H9 (cell line): ENCODE measurements at regions not wholly inside any gene's neighbourhood (a gene's known extent, or its start where the extent isn't known, plus 50 kb on each side); places are given as distances from the start of the nearest gene placed in this dataset.
"Not testable (repeated sequence)": the region's sequence is repeated elsewhere in the genome, so short reads cannot be mapped to it uniquely, and the experiment has no call there.

Experiments
- DNase-seq: peaks from one replicate; pipeline ENCODE4 v3.0.0-alpha.2; 2017
- H2AFZ ChIP-seq: one replicate; pipeline ENCODE4 v1.6.1; 2013; ENCODE audit warnings: mild to moderate bottlenecking, low read length, control low read depth, moderate library complexity
- H2AK5ac ChIP-seq: 2 replicates; pipeline ENCODE4 v1.6.1; 2013; ENCODE audit warnings: low read length, control low read depth, mixed read lengths; ENCODE audit not compliant: insufficient read length
- H2BK120ac ChIP-seq: one replicate; pipeline ENCODE4 v1.6.1; 2013; ENCODE audit warnings: low read depth, mild to moderate bottlenecking, low read length, control low read depth, inconsistent platforms; ENCODE audit not compliant: poor library complexity, severe bottlenecking
- H2BK12ac ChIP-seq: 2 replicates; pipeline ENCODE4 v1.6.1; 2013; ENCODE audit warnings: low read length, control low read depth, mixed read lengths, low read depth; ENCODE audit not compliant: insufficient read length
- H2BK15ac ChIP-seq: 2 replicates; pipeline ENCODE4 v1.6.1; 2013; ENCODE audit warnings: low read depth, low read length, control low read depth
- H2BK20ac ChIP-seq: one replicate; pipeline ENCODE4 v1.6.1; 2013; ENCODE audit warnings: low read depth, mild to moderate bottlenecking, low read length, control low read depth, inconsistent platforms; ENCODE audit not compliant: poor library complexity, severe bottlenecking
- H2BK5ac ChIP-seq: 2 replicates; pipeline ENCODE4 v1.6.1; 2013; ENCODE audit warnings: low read length, control low read depth, mixed read lengths; ENCODE audit not compliant: insufficient read length
- H3K14ac ChIP-seq: 2 replicates; pipeline ENCODE4 v1.6.1; 2013; ENCODE audit warnings: low read length, control low read depth; ENCODE audit not compliant: insufficient read depth
- H3K18ac ChIP-seq: 2 replicates; pipeline ENCODE4 v1.6.1; 2013; ENCODE audit warnings: low read depth, mild to moderate bottlenecking, mixed read lengths, low read length, control low read depth; ENCODE audit not compliant: insufficient read length
- H3K23ac ChIP-seq: 2 replicates; pipeline ENCODE4 v1.6.1; 2013; ENCODE audit warnings: low read length, control low read depth, mixed read lengths, low read depth; ENCODE audit not compliant: insufficient read length
- H3K23me2 ChIP-seq: 2 replicates; pipeline ENCODE4 v1.6.1; 2013; ENCODE audit warnings: low read depth, mild to moderate bottlenecking, mixed read lengths, low read length, control low read depth; ENCODE audit not compliant: insufficient read length, poor library complexity, severe bottlenecking
- H3K27ac ChIP-seq: 2 replicates; pipeline ENCODE4 v1.5.1; 2013; ENCODE audit warnings: low read length, control low read depth, mixed read lengths, low read depth; ENCODE audit not compliant: insufficient read length
- H3K27me3 ChIP-seq: 2 replicates; pipeline ENCODE4 v1.6.1; 2013; ENCODE audit warnings: low read length, control low read depth, inconsistent platforms; ENCODE audit not compliant: insufficient read depth
- H3K4ac ChIP-seq: 2 replicates; pipeline ENCODE4 v1.6.1; 2013; ENCODE audit warnings: low read depth, mild to moderate bottlenecking, control low read depth, inconsistent platforms, low read length, moderate library complexity
- H3K4me1 ChIP-seq: 2 replicates; pipeline ENCODE4 v1.6.1; 2013; ENCODE audit warnings: low read length, control low read depth, inconsistent platforms; ENCODE audit not compliant: insufficient read depth
- H3K4me2 ChIP-seq: 2 replicates; pipeline ENCODE4 v1.6.1; 2013; ENCODE audit warnings: low read length, control low read depth, mixed read lengths; ENCODE audit not compliant: insufficient read length, insufficient read depth
- H3K56ac ChIP-seq: 2 replicates; pipeline ENCODE4 v1.6.1; 2013; ENCODE audit warnings: low read depth, mild to moderate bottlenecking, mixed read lengths, low read length, control low read depth; ENCODE audit not compliant: insufficient read length
- H3K79me1 ChIP-seq: 2 replicates; pipeline ENCODE4 v1.6.1; 2013; ENCODE audit warnings: low read depth, mild to moderate bottlenecking, moderate library complexity, low read length, control low read depth, inconsistent platforms; ENCODE audit not compliant: insufficient read depth, poor library complexity, severe bottlenecking
- H3K79me2 ChIP-seq: 2 replicates; pipeline ENCODE4 v1.6.1; 2013; ENCODE audit warnings: low read length, control low read depth, inconsistent platforms; ENCODE audit not compliant: insufficient read depth
- H3K9ac ChIP-seq: 2 replicates; pipeline ENCODE4 v1.6.1; 2013; ENCODE audit warnings: low read length, control low read depth, mixed read lengths; ENCODE audit not compliant: insufficient read length; ENCODE audit errors: extremely low read depth
- H3K9me3 ChIP-seq: one replicate; pipeline ENCODE4 v1.6.1; 2013; ENCODE audit warnings: low read depth, low read length, inconsistent platforms; ENCODE audit not compliant: control insufficient read depth
- H3T11ph ChIP-seq: one replicate; pipeline ENCODE4 v1.6.1; 2013; ENCODE audit warnings: mild to moderate bottlenecking, low read length, control low read depth, inconsistent platforms
- H4K20me1 ChIP-seq: one replicate; pipeline ENCODE4 v1.6.1; 2013; ENCODE audit not compliant: control insufficient read depth, insufficient read length, insufficient read depth
- H4K5ac ChIP-seq: 2 replicates; pipeline ENCODE4 v1.6.1; 2013; ENCODE audit warnings: low read depth, mild to moderate bottlenecking, mixed read lengths, low read length, control low read depth; ENCODE audit not compliant: insufficient read length
- H4K8ac ChIP-seq: replicated peaks from 2 replicates; pipeline ENCODE4 v1.6.1; 2013; ENCODE audit warnings: low read length, control low read depth, mixed read lengths, low read depth; ENCODE audit not compliant: insufficient read length
- H4K91ac ChIP-seq: 2 replicates; pipeline ENCODE4 v1.6.1; 2013; ENCODE audit warnings: low read depth, mild to moderate bottlenecking, moderate library complexity, mixed read lengths, low read length, control low read depth; ENCODE audit not compliant: insufficient read length
- H3K27ac Mint-ChIP-seq, 3 experiments: 2 replicates in 2 of 3; 3 replicates in 1 of 3; pipeline ENCODE4 v1.8.0; 2020 to 2021; ENCODE audit warnings: mixed read lengths in 3 of 3, mild to moderate bottlenecking in 1 of 3, moderate library complexity in 1 of 3
- H3K27me3 Mint-ChIP-seq: 2 replicates; pipeline ENCODE4 v1.8.0; 2021; ENCODE audit warnings: low read depth, mild to moderate bottlenecking, moderate library complexity, mixed read lengths
- H3K36me3 Mint-ChIP-seq, 3 experiments: 2 replicates in 2 of 3; 3 replicates in 1 of 3; pipeline ENCODE4 v1.8.0; 2020 to 2021; ENCODE audit warnings: low read depth in 3 of 3, mixed read lengths in 3 of 3; ENCODE audit not compliant: insufficient read depth in 1 of 3
- H3K4me1 Mint-ChIP-seq, 2 experiments: 2 replicates each; pipeline ENCODE4 v1.8.0; 2020; ENCODE audit warnings: mixed read lengths in 2 of 2
- H3K4me3 Mint-ChIP-seq, 2 experiments: 2 replicates in 1 of 2; 3 replicates in 1 of 2; pipeline ENCODE4 v1.8.0; 2020 to 2021; ENCODE audit warnings: mild to moderate bottlenecking in 2 of 2, mixed read lengths in 2 of 2, moderate library complexity in 1 of 2
- H3K9me3 Mint-ChIP-seq, 2 experiments: 2 replicates in 1 of 2; 3 replicates in 1 of 2; pipeline ENCODE4 v1.8.0; 2020; ENCODE audit warnings: mild to moderate bottlenecking in 2 of 2, mixed read lengths in 2 of 2, moderate library complexity in 1 of 2
- WGBS: extraction: QIAGEN DNeasy Blood & Tissue Kit; methylation state at CpG from one replicate; pipeline ENCODE4 v1.1.7; 2013; ENCODE audit warnings: missing lambda C conversion rate, low lambda C conversion rate, mixed read lengths; ENCODE audit not compliant: insufficient read length; ENCODE audit errors: extremely low coverage; 5-methylcytosine and 5-hydroxymethylcytosine counted together
- TF ChIP-seq, protein P1 (sequence below): fragments of 200-600 bp; sonication (generic); conservative IDR thresholded peaks from 3 replicates; pipeline ENCODE4 v1.8.0; 2021; ENCODE audit warnings: antibody characterized with exemption, mild to moderate bottlenecking

DNA sequence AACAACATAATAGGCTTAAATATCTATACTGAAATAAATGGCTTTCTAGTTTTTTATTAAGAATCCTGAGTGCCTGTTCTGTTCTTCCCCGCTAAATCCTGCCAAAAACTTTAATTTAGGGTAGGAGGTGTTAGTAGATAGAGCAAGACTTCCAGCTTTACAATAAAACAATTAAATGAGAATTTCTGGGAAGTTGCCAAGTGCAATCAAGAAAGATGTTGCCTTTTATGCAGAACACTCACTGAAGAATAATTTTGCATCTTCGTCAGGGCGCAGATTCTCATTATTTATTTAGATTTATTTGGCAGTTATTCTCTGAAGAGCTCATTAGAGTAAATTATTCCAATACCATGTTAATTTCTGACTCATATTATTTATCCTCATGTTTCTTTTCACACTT is 103.2 kb upstream of the GPR141 start:
- Histone ChIP-seq H3K27ac (no peak overlapping the region), H3K79me1 (no peaks in the 10 kb centered on the region), H2BK20ac (no peak overlapping the region), H3K4me2 (no peak overlapping the region), H4K91ac (no peak overlapping the region), H2BK15ac (no peak overlapping the region), H3K4me1 (no peaks in the 10 kb centered on the region), H2BK12ac (no peak overlapping the region), H2AK5ac (no peak overlapping the region), H2BK5ac (no peak overlapping the region), H3K56ac (no peak overlapping the region), H4K8ac (no peak overlapping the region), H3K79me2 (no peaks in the 10 kb centered on the region), H3K4ac (no peak overlapping the region), H3K14ac (no peak overlapping the region), H3K23ac (no peak overlapping the region), H3K18ac (no peak overlapping the region), H4K5ac (no peak overlapping the region), H2BK120ac (no peak overlapping the region), H3K9ac (no peak overlapping the region), H3T11ph (no peak overlapping the region), H2AFZ (no peak overlapping the region), H3K9me3 (no peaks in the 10 kb centered on the region), H3K23me2 (no peaks in the 10 kb centered on the region), H3K27me3 (no peaks in the 10 kb centered on the region), H4K20me1 (no peaks in the 10 kb centered on the region)
- Mint-ChIP-seq H3K9me3 (no peaks in the 10 kb centered on the region), H3K36me3 (no peaks in the 10 kb centered on the region), H3K27ac (0 out of 7 replicates have a peak overlapping the region, but pooled peaks of 1 of the 3 experiments have one; percentile 1), H3K4me3 (no peak overlapping the region), H3K4me1 (peaks cover 11 to 13% of the 10 kb centered on the region in 2 experiments), H3K27me3 (no peaks in the 10 kb centered on the region)
- DNase-seq: no peak
- TF ChIP-seq, protein P1, sequence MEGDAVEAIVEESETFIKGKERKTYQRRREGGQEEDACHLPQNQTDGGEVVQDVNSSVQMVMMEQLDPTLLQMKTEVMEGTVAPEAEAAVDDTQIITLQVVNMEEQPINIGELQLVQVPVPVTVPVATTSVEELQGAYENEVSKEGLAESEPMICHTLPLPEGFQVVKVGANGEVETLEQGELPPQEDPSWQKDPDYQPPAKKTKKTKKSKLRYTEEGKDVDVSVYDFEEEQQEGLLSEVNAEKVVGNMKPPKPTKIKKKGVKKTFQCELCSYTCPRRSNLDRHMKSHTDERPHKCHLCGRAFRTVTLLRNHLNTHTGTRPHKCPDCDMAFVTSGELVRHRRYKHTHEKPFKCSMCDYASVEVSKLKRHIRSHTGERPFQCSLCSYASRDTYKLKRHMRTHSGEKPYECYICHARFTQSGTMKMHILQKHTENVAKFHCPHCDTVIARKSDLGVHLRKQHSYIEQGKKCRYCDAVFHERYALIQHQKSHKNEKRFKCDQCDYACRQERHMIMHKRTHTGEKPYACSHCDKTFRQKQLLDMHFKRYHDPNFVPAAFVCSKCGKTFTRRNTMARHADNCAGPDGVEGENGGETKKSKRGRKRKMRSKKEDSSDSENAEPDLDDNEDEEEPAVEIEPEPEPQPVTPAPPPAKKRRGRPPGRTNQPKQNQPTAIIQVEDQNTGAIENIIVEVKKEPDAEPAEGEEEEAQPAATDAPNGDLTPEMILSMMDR: no peak
- WGBS: no CpG with 5 or more reads among the region's 3 CpGs

DNA sequence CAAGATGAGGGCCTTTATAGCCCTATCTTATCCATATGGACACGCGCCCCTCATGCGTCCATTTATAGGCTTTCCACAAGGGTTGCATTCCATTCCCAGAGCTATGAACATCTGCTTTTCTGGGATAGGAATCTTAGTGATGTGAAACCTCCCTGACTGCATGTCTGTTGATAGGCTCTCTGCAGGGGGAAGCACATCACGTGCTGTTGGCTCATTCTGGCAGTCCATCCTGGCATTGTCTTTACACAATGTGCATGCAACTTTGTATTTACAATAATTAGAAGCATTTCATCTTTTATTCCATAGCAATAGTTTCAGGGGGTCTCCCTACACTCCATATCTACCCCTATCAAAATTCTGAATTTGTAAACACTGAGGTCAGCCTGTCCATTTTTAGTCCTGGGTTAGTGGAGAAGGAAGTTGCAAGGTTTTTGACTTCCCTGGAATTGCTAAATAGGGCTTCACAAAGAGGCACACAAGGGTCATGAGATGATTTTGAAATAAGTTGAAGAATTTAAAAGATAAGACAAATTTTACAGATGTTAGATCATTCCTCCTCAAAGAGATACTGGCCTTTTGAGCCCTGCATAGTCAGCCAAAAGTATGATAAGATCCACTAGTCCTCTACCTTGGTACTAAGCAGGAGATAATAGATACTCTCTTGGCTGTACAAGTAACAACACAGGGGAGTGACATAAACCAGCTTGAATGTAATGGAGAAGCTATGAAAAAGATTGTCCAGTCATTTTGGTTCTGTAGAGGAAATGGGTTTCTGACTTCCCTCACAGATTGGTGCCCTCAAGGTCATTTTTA is 98.7 kb upstream of the GPR141 start:
- not testable (repeated sequence) for H3K4me2 ChIP-seq, H3K23ac ChIP-seq, H3K14ac ChIP-seq, H2AK5ac ChIP-seq, H3K9me3 ChIP-seq, H3T11ph ChIP-seq, H3K4me3 Mint-ChIP-seq, H3K18ac ChIP-seq, H3K27ac ChIP-seq, H2BK5ac ChIP-seq, H3K4me1 Mint-ChIP-seq, DNase-seq, H3K9ac ChIP-seq, H4K8ac ChIP-seq, H2BK12ac ChIP-seq, H3K4me1 ChIP-seq, H4K91ac ChIP-seq, H3K79me1 ChIP-seq, H3K56ac ChIP-seq, H3K36me3 Mint-ChIP-seq, H2BK120ac ChIP-seq, H2BK15ac ChIP-seq, H3K79me2 ChIP-seq, H2AFZ ChIP-seq, H4K5ac ChIP-seq, H4K20me1 ChIP-seq, H3K23me2 ChIP-seq, H3K27me3 ChIP-seq, H3K27me3 Mint-ChIP-seq, H2BK20ac ChIP-seq, H3K9me3 Mint-ChIP-seq, H3K4ac ChIP-seq
- 0 out of 7 replicates have a peak overlapping the region, but pooled peaks of 1 of the 3 experiments have one; percentile 14 for H3K27ac Mint-ChIP-seq
- no CpG with 5 or more reads among the region's 4 CpGs for WGBS
